ENCODE measurements at regions not wholly inside any gene's neighbourhood (a gene's known extent, or its start where the extent isn't known, plus 50 kb on each side); places are given as distances from the start of the nearest gene placed in this dataset.

DNA sequence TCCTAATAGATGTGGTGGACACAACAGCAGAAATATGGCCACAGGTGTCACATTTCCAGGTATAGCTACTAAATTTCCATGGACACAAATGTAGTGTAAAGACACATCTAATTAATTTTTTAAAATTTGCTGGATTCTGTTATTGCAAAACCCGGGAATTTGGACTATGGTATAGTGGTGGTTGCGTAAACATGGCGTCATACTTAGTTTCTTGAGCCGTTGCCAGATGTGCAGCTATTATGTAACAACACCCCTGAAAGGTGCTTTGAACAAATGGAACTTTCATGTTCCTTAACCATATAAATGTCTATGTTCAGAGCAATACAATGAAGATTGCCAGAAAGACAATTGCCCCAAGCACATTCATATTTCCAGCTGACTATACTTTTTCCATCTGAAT is 85.9 kb downstream of the HRH4 start:
- H3K27ac Mint-ChIP-seq: no peak overlapping the region
- no peaks in the 10 kb centered on the region for H3K9me3 Mint-ChIP-seq
- ATAC-seq (replicated peaks) (no peak), DNase-seq (no peak)
- H3K36me3 Mint-ChIP-seq: no peaks in the 10 kb centered on the region
- no peaks in the 10 kb centered on the region for H3K4me1 Mint-ChIP-seq
- H3K27me3 Mint-ChIP-seq: peaks cover 0 to 4% of the 10 kb centered on the region in 2 donors
- H3K4me3 Mint-ChIP-seq: no peak overlapping the region

DNA sequence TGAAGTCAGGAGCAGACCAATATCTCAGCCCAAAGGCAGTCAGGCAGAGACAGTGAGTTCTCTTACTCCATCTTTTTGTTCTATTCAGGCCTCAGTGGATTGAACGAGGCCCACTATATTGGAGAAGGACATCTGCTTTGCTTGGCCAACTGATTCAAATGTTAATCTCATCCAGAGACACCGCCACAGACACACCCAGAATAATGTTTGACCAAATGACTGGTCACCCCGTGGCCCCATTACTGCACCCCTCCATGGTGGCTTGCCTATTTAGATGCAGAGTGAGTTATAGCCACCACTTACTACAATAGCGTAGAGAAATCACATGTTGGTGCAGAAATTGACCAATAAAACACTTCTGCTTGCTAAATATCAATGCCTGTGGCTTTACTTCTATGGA is 88.1 kb downstream of the HRH4 start:
- H3K27ac Mint-ChIP-seq: no peak overlapping the region
- no peaks in the 10 kb centered on the region for H3K9me3 Mint-ChIP-seq

DNA sequence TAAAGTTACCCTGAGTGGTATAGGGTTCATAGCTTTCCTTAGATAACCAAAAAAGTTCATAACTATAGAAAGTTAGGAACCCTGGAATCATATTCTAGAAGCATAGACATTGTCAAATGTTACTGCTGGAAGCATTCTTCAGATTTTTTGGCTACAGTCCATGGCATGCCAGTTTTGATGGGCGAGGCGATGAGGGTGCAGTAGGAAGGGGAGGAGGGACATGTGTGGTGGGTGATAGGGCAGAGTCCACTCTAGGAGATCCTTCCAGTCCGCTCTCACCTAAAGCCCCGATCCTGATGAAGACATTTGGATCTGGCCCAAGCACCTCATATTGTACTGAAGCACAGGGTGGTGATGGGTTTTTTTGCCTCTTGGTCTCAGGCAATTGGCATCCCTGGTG is 91.8 kb downstream of the HRH4 start:
- no peak for DNase-seq
- no peak for ATAC-seq (replicated peaks)
- Mint-ChIP-seq H3K27ac (no peak overlapping the region), H3K4me1 (no peaks in the 10 kb centered on the region), H3K9me3 (no peaks in the 10 kb centered on the region), H3K36me3 (no peaks in the 10 kb centered on the region), H3K27me3 (peaks cover 0 to 3% of the 10 kb centered on the region in 2 donors), H3K4me3 (no peak overlapping the region)

More for the DNA sequence above, 88.1 kb downstream of the HRH4 start:
- H3K36me3 Mint-ChIP-seq: no peaks in the 10 kb centered on the region
- H3K4me1 Mint-ChIP-seq: no peaks in the 10 kb centered on the region
- ATAC-seq (replicated peaks): no peak
- H3K27me3 Mint-ChIP-seq: peaks cover 0 to 4% of the 10 kb centered on the region in 2 donors
- H3K4me3 Mint-ChIP-seq: no peak overlapping the region
- no peak for DNase-seq

DNA sequence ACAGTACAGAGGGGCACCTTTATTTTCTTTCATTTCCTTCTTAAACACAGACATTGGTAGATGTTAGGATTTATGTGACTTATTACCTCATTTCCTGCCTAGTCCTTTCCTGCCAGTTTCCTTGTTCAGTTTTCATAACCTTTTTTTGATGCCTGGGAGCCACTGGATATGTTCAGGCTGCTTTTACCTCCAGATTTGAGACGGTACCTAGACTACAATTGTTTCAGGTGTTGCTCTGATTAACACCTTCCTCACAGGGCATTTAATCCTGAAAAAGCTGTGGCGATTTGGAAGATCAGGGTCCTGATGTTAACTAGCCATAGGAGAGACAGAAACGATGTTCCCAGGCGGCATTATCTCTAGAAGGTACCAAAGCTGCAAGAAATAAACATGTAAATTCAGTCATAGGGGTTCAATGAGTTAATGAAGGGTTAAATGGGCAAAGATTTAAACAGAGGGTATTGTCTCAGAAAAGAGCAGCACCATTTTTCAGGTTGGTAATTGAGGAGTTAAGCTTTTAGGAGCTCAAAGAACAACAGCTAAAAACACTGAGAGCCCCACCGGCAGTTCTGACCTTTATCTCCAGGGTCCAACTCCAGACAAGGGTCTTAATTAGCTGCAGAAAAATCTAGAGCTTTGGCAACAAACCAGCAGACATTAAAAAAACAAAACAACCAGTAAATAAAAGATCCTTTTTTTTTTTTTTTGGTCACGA is 93.3 kb downstream of the HRH4 start:
- no peak for ATAC-seq (replicated peaks)
- H3K36me3 Mint-ChIP-seq: no peaks in the 10 kb centered on the region
- no peaks in the 10 kb centered on the region for H3K4me1 Mint-ChIP-seq
- no peak for DNase-seq
- H3K27me3 Mint-ChIP-seq: peaks cover 5 to 13% of the 10 kb centered on the region in 2 donors
- H3K9me3 Mint-ChIP-seq: no peaks in the 10 kb centered on the region
- H3K27ac Mint-ChIP-seq: no peak overlapping the region
- no peak overlapping the region for H3K4me3 Mint-ChIP-seq

DNA sequence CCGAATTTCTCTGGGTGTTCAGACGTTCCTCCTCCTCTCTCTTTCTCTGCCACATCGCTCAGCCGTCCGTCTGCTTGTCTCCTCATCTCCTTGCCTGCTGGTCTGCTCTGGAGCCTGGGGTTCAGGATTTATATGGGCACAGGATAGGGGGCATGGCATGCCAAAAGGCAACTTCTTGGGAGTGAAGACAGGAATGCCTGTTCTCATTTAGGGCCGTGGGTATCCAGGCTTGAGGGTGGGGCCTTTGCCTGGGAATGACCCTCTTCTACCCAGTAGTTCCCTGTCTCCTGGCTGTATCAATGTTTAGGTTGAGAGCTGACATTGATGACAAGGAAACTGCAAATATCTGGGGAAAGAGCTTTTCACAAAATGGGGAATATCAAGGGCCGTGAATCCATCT is 98.0 kb downstream of the HRH4 start:
- Mint-ChIP-seq H3K27ac (no peak overlapping the region), H3K36me3 (no peaks in the 10 kb centered on the region), H3K4me3 (no peak overlapping the region), H3K27me3 (peaks cover 15 to 19% of the 10 kb centered on the region in 2 donors), H3K4me1 (no peaks in the 10 kb centered on the region), H3K9me3 (no peaks in the 10 kb centered on the region)
- ATAC-seq (replicated peaks): no peak
- no peak for DNase-seq

DNA sequence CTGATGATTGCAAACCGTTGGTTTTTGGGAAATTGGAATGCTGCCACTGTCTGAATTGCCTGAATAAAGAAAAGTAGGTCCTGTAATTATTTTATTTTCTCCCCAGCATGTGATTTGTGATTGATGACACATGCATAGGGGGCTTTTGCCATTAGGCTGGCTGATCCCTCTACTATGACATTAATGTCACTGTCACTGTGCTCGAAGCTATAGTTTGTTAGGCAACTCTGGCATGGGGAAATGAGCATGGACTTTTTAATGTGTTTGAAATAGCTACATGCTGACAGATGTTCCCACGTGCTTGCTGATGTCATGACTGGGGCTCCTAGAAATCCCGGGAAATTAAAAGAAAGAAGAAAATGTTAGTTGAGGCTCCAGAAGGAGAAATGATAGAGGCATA is 99.1 kb downstream of the HRH4 start:
- no peaks in the 10 kb centered on the region for H3K9me3 Mint-ChIP-seq
- ATAC-seq (replicated peaks) (no peak), DNase-seq (no peak)
- H3K4me3 Mint-ChIP-seq: no peak overlapping the region
- H3K27ac Mint-ChIP-seq: no peak overlapping the region
- H3K4me1 Mint-ChIP-seq: no peaks in the 10 kb centered on the region
- no peaks in the 10 kb centered on the region for H3K36me3 Mint-ChIP-seq
- H3K27me3 Mint-ChIP-seq: peaks cover 15 to 19% of the 10 kb centered on the region in 2 donors

DNA sequence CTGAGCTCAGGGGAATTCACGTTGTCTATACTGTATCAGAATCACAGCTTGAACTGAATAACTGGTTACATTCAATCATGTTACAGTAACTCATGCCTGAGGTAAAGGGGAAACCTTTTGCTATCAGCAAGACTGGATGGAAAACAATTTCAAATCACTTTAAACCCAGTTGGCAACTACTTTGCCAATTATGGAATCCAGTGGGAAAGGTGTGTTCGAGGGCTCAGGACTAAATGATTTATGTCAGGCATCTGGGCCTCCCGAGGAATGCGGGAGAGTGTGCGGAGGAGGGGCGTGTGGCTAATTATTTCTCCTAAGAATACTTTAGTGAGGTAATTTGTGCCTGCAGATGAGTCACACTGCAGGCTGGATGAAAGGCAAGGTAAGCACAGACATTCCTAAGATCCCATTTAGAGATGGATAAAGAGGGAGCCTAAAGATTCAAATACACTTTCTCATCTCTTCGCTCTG is 100.1 kb downstream of the HRH4 start:
- no peak overlapping the region for H3K4me3 Mint-ChIP-seq
- H3K27ac Mint-ChIP-seq: no peak overlapping the region
- ATAC-seq (replicated peaks) (no peak), DNase-seq (no peak)
- no peaks in the 10 kb centered on the region for H3K4me1 Mint-ChIP-seq
- no peaks in the 10 kb centered on the region for H3K36me3 Mint-ChIP-seq
- no peaks in the 10 kb centered on the region for H3K9me3 Mint-ChIP-seq
- H3K27me3 Mint-ChIP-seq: peaks cover 15 to 19% of the 10 kb centered on the region in 2 donors

DNA sequence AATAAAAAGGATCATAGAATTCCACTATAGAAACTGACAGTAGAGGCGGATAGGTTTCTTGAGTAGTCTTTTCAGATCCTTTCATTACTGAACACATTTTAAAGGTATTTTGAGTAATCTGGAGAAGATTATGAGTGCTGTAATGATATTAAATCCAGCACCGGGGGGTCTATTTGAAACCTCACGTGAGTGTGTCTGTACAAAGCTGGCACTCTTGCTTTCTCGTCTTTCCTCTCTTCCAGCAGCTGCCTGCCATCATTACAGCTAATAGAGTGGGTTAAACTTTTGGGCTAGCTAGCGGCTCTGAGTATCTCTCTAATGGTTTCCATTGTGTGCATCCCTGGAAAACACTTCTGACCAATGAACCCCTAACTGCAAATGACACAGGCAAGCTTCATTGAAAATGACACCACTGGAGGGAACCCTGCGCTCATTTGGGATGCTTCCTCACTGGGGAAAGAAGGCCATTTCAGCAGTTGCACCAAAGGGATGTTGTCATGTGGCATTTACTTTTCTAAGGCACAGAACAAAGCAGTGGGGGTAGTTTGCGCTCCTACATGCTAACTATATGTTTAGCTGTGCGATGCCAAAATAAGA is 101.0 kb downstream of the HRH4 start:
- ATAC-seq (replicated peaks): no peak
- Mint-ChIP-seq H3K4me1 (no peaks in the 10 kb centered on the region), H3K9me3 (no peaks in the 10 kb centered on the region), H3K27ac (no peak overlapping the region), H3K36me3 (no peaks in the 10 kb centered on the region), H3K27me3 (peaks cover 15 to 19% of the 10 kb centered on the region in 2 donors), H3K4me3 (no peak overlapping the region)
- no peak for DNase-seq

DNA sequence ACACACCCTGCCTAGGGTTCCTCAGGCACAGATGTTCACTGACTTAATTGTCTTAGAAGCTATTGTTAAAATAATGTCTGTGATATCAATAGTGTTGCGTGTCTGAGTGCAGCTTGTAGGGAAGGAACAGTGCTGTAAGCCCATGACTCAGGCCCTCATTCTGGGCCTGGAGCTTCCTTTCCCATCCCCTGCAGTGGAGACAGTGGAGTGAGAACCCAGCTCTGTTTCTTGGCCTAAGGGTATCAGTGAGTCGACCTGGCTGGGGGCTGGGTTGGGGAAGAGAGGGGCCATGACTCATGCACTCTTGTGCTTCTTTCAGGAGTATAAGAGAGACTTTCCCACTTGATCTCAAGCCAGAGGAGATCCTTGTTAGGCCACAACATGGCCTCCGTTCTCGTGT is 106.8 kb downstream of the HRH4 start:
- Mint-ChIP-seq H3K9me3 (no peaks in the 10 kb centered on the region), H3K4me3 (no peak overlapping the region), H3K36me3 (no peaks in the 10 kb centered on the region), H3K27ac (no peak overlapping the region), H3K27me3 (peaks cover 0 to 3% of the 10 kb centered on the region in 2 donors), H3K4me1 (no peaks in the 10 kb centered on the region)
- ATAC-seq (replicated peaks) (no peak), DNase-seq (no peak)

DNA sequence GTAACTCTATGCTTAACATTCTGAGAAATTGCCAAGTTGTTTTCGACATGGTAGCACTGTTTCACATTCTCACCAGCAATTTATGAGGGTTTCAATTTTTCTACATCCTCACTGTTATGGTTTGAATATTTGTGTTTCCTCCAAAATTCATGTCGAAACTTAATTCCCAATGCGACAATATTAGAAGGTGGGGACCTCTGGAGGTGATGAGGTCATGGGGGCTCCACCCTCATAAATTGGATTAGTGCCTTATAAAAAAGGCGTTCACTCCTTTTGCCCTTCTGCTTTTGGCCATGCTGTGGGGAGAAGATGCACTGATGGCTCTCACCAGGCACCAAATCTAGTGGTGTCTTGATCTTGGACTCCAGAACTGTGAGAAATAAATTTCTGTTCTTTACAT is 110.3 kb downstream of the HRH4 start:
- no peak overlapping the region for H3K27ac Mint-ChIP-seq

DNA sequence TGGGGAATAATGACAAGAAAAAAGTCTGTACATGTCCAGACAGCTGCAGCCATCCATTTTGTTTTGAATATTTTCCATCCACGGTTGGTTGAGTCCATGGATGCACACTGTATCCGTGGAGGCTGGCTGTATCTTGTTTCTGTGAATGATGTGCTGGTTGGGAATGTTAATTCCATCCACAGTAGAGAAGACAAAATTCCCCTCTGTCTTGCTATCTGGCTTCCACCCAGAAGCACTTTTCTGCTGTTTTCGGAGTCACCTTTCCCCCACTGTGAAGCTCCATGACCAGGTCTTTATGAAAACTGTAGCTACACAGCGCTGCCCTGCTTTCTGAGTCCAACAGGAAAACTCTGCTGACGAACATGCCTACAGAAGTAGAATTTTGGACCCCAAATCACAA is 122.3 kb downstream of the HRH4 start:
- peaks cover 0 to 2% of the 10 kb centered on the region in 2 donors for H3K9me3 Mint-ChIP-seq
- ATAC-seq (replicated peaks) (no peak), DNase-seq (no peak)
- peaks cover 6 to 21% of the 10 kb centered on the region in 2 donors for H3K27me3 Mint-ChIP-seq
- no peaks in the 10 kb centered on the region for H3K36me3 Mint-ChIP-seq
- H3K4me1 Mint-ChIP-seq: no peaks in the 10 kb centered on the region
- no peak overlapping the region for H3K27ac Mint-ChIP-seq
- no peak overlapping the region for H3K4me3 Mint-ChIP-seq

More for the DNA sequence above, 110.3 kb downstream of the HRH4 start:
- ATAC-seq (replicated peaks): no peak
- no peaks in the 10 kb centered on the region for H3K4me1 Mint-ChIP-seq
- no peak for DNase-seq
- H3K9me3 Mint-ChIP-seq: peaks cover 3 to 6% of the 10 kb centered on the region in 2 donors
- no peaks in the 10 kb centered on the region for H3K27me3 Mint-ChIP-seq
- H3K36me3 Mint-ChIP-seq: no peaks in the 10 kb centered on the region
- H3K4me3 Mint-ChIP-seq: no peak overlapping the region

DNA sequence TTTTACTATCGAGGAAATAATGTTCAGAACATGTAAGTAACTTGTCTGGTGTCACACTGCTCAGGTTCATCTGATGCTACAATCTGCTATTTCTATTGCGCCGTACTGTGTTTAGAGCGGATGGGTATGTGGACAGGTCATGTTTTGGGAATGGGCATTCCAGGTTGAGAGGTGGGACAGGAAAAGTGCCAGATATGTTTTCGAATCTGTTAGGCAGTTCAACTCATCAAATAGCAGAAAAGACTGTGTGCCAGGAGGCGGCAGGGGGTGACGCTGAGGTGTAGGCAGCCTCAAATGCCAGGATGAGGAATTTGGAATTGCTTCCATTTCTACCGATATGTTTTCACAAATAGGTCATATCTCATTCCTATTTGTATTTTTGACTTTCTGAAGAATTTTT is 123.8 kb downstream of the HRH4 start:
- Mint-ChIP-seq H3K4me1 (no peaks in the 10 kb centered on the region), H3K4me3 (no peak overlapping the region), H3K36me3 (no peaks in the 10 kb centered on the region), H3K27ac (no peak overlapping the region), H3K27me3 (peaks cover 6 to 21% of the 10 kb centered on the region in 2 donors), H3K9me3 (no peaks in the 10 kb centered on the region)
- DNase-seq (no peak), ATAC-seq (replicated peaks) (no peak)

DNA sequence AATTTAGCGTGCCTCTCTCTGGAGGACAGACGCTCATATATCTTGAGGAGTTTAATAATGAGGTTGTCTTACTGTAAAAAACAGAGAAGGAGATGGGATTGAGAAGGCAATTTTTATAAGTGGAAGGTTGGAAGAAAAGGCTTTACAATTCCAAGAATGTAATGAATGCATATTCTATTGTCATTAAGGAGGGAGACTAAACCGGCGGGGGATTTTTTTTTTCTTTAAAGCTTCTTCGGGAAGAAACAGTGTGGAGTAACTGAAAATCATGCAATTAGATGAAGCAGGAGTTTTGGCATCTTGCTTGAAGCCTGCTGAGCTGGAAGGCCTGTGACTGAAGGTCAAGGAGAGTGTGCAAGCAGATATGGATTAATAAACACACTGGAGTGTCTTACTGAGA is 124.4 kb downstream of the HRH4 start:
- no peak for DNase-seq
- peaks cover 2 to 27% of the 10 kb centered on the region in 2 donors for H3K27me3 Mint-ChIP-seq
- no peak for ATAC-seq (replicated peaks)
- H3K4me3 Mint-ChIP-seq: no peak overlapping the region
- no peaks in the 10 kb centered on the region for H3K4me1 Mint-ChIP-seq
- no peaks in the 10 kb centered on the region for H3K36me3 Mint-ChIP-seq
- no peaks in the 10 kb centered on the region for H3K9me3 Mint-ChIP-seq
- H3K27ac Mint-ChIP-seq: no peak overlapping the region

DNA sequence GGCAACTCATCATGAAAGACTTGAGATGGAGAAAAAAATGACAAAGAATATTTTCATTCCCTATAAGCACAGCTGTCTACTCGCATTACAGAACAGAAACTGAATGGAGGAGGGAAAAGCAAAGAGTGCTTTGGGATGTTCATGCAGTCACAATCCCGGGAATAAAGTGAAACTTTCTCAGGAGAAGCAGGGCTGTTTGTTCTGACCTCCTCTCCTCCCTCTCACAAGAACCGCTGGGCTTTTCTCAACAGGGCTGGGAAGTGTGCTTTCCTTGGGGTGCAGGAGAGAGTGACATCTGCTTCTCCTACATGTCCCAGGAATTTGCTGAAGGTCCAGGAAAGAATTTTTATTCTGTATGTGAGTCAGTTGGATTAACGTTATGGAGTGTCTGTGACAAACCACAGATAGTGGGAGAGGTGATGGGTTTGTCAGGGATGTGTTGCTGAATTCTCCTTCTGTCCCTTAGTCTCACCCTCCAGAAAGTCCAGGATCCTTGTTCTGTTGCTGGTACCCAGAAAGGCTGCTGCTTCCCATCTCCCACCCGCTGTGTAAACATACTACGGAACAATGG is 125.6 kb downstream of the HRH4 start:
- no peak overlapping the region for H3K4me3 Mint-ChIP-seq
- H3K36me3 Mint-ChIP-seq: no peaks in the 10 kb centered on the region
- H3K27me3 Mint-ChIP-seq: peaks cover 0 to 27% of the 10 kb centered on the region in 2 donors
- H3K27ac Mint-ChIP-seq: no peak overlapping the region
- no peaks in the 10 kb centered on the region for H3K9me3 Mint-ChIP-seq
- no peaks in the 10 kb centered on the region for H3K4me1 Mint-ChIP-seq
- DNase-seq (no peak), ATAC-seq (replicated peaks) (no peak)
